C4-2B (cell line): ENCODE measurements at regions not wholly inside any gene's neighbourhood (a gene's known extent, or its start where the extent isn't known, plus 50 kb on each side); places are given as distances from the start of the nearest gene placed in this dataset.
"Not testable (repeated sequence)": the region's sequence is repeated elsewhere in the genome, so short reads cannot be mapped to it uniquely, and the experiment has no call there.

Source experiments
- CTCF ChIP-seq: fragments of 450-650 bp; conservative IDR thresholded peaks from 2 replicates; pipeline ENCODE4 v1.5.1; 2017; ENCODE audit warnings: mild to moderate bottlenecking
- ZFX ChIP-seq: fragments of 450-650 bp; IDR thresholded peaks from 2 replicates; pipeline ENCODE4 v1.6.1; 2017

GRCh38 chr4:164277414-164277813 lies 476.5 kb upstream of the SMIM31 start:
- not testable (repeated sequence) for TF ChIP-seq CTCF, ZFX
